Ovary (tissue), 7 donors: ENCODE measurements at regions not wholly inside any gene's neighbourhood (a gene's known extent, or its start where the extent isn't known, plus 50 kb on each side); places are given as distances from the start of the nearest gene placed in this dataset.

Experiments used
- DNase-seq, 5 donors: peaks; one replicate each; pipeline ENCODE4 v3.0.0-alpha.2; 2019 to 2020
- H3K27ac ChIP-seq, 2 donors: fragments of 200-600 bp; one replicate each; pipeline versions ENCODE4 v1.5.1 to v1.8.0; 2019 to 2022
- H3K27me3 ChIP-seq: fragments of 200-600 bp; one replicate; pipeline ENCODE4 v1.8.0; 2022
- H3K36me3 ChIP-seq: fragments of 200-600 bp; sonication (generic); one replicate; pipeline ENCODE4 v1.5.1; 2019
- H3K4me1 ChIP-seq: one replicate; pipeline ENCODE4 v1.8.1; 2013; ENCODE audit warnings: mild to moderate bottlenecking, moderate library complexity; ENCODE audit not compliant: insufficient read depth
- H3K4me3 ChIP-seq: fragments of 200-600 bp; sonication (generic); one replicate; pipeline ENCODE4 v1.5.1; 2017
- H3K9me3 ChIP-seq, 2 donors: fragments of 200-600 bp in 1 of 2; sonication (generic) in 1 of 2; one replicate each; pipeline versions ENCODE4 v1.5.1 to v1.8.1; 2013 to 2019; ENCODE audit warnings: mild to moderate bottlenecking in 1 of 2, moderate library complexity in 1 of 2
- CTCF ChIP-seq, 3 donors: fragments of 450-650 bp in 2 of 3; fragments of 200-600 bp in 1 of 3; IDR thresholded peaks; one replicate each; pipeline versions ENCODE4 v1.5.1 to v1.8.0; 2016 to 2022; ENCODE audit warnings: antibody characterized with exemption in 3 of 3, mild to moderate bottlenecking in 1 of 3
- EP300 ChIP-seq: sonication (generic); formaldehyde crosslinking; IDR thresholded peaks from one replicate; pipeline ENCODE4 v1.6.1; 2017; ENCODE audit warnings: antibody characterized with exemption
- POLR2A ChIP-seq: fragments of 450-650 bp; IDR thresholded peaks from one replicate; pipeline ENCODE4 v1.6.1; 2017; ENCODE audit warnings: antibody characterized with exemption, mild to moderate bottlenecking, moderate library complexity
- WGBS, 3 donors: extraction: QIAGEN DNeasy Blood & Tissue Kit in 1 of 3; methylation state at CpG; one replicate each; pipeline versions ENCODE4 v1.1.5 to v1.1.7; 2013 to 2017; 5-methylcytosine and 5-hydroxymethylcytosine counted together
- intact Hi-C, 4 donors: fragments of 100-400 bp; cut with DNase I; formaldehyde crosslinking; loops; one replicate each; pipeline versions ENCODE4 v1.11.0 to v1.15.1; 2022 to 2023
- donor health status: DM: no; HTN: no; CAD: no; lungs with moderate emphysema.
- donor health status: DM: no; HTN: no; CAD: no.
- donor health status: Bipolar disorder and iron deficiency.
- donor health status: DM: no; HTN: no; CAD: no.
- donor health status: DM: yes; HTN: yes; CAD: no.

- H3K27me3 ChIP-seq, result no peaks in the 10 kb centered on the region
- 21 to 33% (median 24%) methylated on average over 2 of the region's 2 CpGs for WGBS, 3 donors
- H3K36me3 ChIP-seq, result no peaks in the 10 kb centered on the region
- intact Hi-C loops, result no loop called here
- H3K4me3 ChIP-seq, result no peak overlapping the region
- peaks cover 3% of the 10 kb centered on the region for H3K4me1 ChIP-seq
- no peak for TF ChIP-seq POLR2A
- TF ChIP-seq CTCF (IDR thresholded peaks at IDR 0.05), result no peak
- no peak for DNase-seq
- H3K27ac ChIP-seq, result no peak overlapping the region
- no peaks in the 10 kb centered on the region for H3K9me3 ChIP-seq
Observed at GRCh38 chr20:52279706-52280105, 88.1 kb upstream of the ZFP64 start.

- DNase-seq, result no peak
- Histone ChIP-seq H3K4me3 (no peak overlapping the region), H3K27ac (no peak overlapping the region), H3K9me3 (no peaks in the 10 kb centered on the region), H3K36me3 (no peaks in the 10 kb centered on the region), H3K4me1 (peaks cover 3% of the 10 kb centered on the region), H3K27me3 (no peaks in the 10 kb centered on the region)
- 5 to 33% (median 9%) methylated on average over 3 of the region's 3 CpGs for WGBS, 3 donors
- intact Hi-C loops, result no loop called here
- TF ChIP-seq POLR2A (no peak), CTCF (IDR thresholded peaks at IDR 0.05) (no peak), EP300 (no peak)
Observed at GRCh38 chr20:52275181-52275691, 83.7 kb upstream of the ZFP64 start.

- WGBS, 3 donors, result 39 to 49% (median 43%) methylated on average over 4 of the region's 4 CpGs
Observed at GRCh38 chr20:52270696-52271095, 79.1 kb upstream of the ZFP64 start.

GRCh38 chr20:52270001-52270606 lies 78.5 kb upstream of the ZFP64 start:
- peaks cover 2% of the 10 kb centered on the region for H3K4me1 ChIP-seq
- intact Hi-C loops, result no loop called here
- 86 to 91% (median 91%) methylated on average over 4 of the region's 4 CpGs for WGBS, 3 donors

More at GRCh38 chr20:52270696-52271095, 79.1 kb upstream of the ZFP64 start:
- no peak overlapping the region for H3K27ac ChIP-seq
- TF ChIP-seq POLR2A (no peak), CTCF (IDR thresholded peaks at IDR 0.05) (no peak), EP300 (no peak)
- intact Hi-C loops, result no loop called here
- DNase-seq, result no peak
- H3K36me3 ChIP-seq, result no peaks in the 10 kb centered on the region
- no peaks in the 10 kb centered on the region for H3K9me3 ChIP-seq
- peaks cover 3% of the 10 kb centered on the region for H3K4me1 ChIP-seq
- H3K27me3 ChIP-seq, result no peaks in the 10 kb centered on the region
- H3K4me3 ChIP-seq, result no peak overlapping the region

More at GRCh38 chr20:52270001-52270606, 78.5 kb upstream of the ZFP64 start:
- TF ChIP-seq CTCF (IDR thresholded peaks at IDR 0.05) (no peak), POLR2A (no peak), EP300 (no peak)
- Histone ChIP-seq H3K27me3 (no peaks in the 10 kb centered on the region), H3K4me3 (no peak overlapping the region), H3K27ac (no peak overlapping the region), H3K9me3 (no peaks in the 10 kb centered on the region), H3K36me3 (no peaks in the 10 kb centered on the region)
- no peak for DNase-seq
